Fibroblast of the aortic adventitia (primary cell): ENCODE measurements at regions not wholly inside any gene's neighbourhood (a gene's known extent, or its start where the extent isn't known, plus 50 kb on each side); places are given as distances from the start of the nearest gene placed in this dataset.

Experiments used
- DNase-seq: peaks from one replicate; pipeline ENCODE4 v3.0.0-alpha.2; 2010; ENCODE audit warnings: low read depth
- H3K4me3 ChIP-seq: 2 replicates; pipeline ENCODE4 v1.5.1; 2011; ENCODE audit warnings: low read depth, mild to moderate bottlenecking, control low read depth, low read length, moderate library complexity
- CTCF ChIP-seq: IDR thresholded peaks from 2 replicates; pipeline ENCODE4 v1.5.1; 2011; ENCODE audit warnings: mild to moderate bottlenecking, low read length, control low read depth, inconsistent platforms; ENCODE audit not compliant: insufficient read depth

- no peak for TF ChIP-seq CTCF
- no peak overlapping the region for H3K4me3 ChIP-seq
These were observed 477.0 kb downstream of the HAO1 start for GRCh38 chr20:7463290-7463689.

GRCh38 chr20:7470912-7471311 lies 469.3 kb downstream of the HAO1 start:
- TF ChIP-seq CTCF = no peak
- no peak for DNase-seq
- no peak overlapping the region for H3K4me3 ChIP-seq

More at GRCh38 chr20:7463290-7463689, 477.0 kb downstream of the HAO1 start:
- peak; percentile 16 for DNase-seq

- TF ChIP-seq CTCF = no peak
- peak; percentile 5 for DNase-seq
- no peak overlapping the region for H3K4me3 ChIP-seq
These were observed 450.0 kb downstream of the HAO1 start for GRCh38 chr20:7490288-7490687.

- DNase-seq = no peak
- H3K4me3 ChIP-seq = no peak overlapping the region
- TF ChIP-seq CTCF = no peak
These were observed 448.0 kb downstream of the HAO1 start for GRCh38 chr20:7492257-7492656.

GRCh38 chr20:7493311-7493710 lies 446.9 kb downstream of the HAO1 start:
- TF ChIP-seq CTCF = no peak
- H3K4me3 ChIP-seq = no peak overlapping the region
- DNase-seq = no peak

GRCh38 chr20:7496394-7496991 lies 443.8 kb downstream of the HAO1 start:
- DNase-seq = peak; percentile 59
- TF ChIP-seq CTCF = no peak
- H3K4me3 ChIP-seq = no peak overlapping the region

- no peak for TF ChIP-seq CTCF
- no peak overlapping the region for H3K4me3 ChIP-seq
- DNase-seq = peak; percentile 73
These were observed 442.3 kb downstream of the HAO1 start for GRCh38 chr20:7497985-7498384.
